Epithelial cell of esophagus (primary cell): ENCODE measurements at regions not wholly inside any gene's neighbourhood (a gene's known extent, or its start where the extent isn't known, plus 50 kb on each side); places are given as distances from the start of the nearest gene placed in this dataset.
A peak's percentile ranks its signal among the peaks of the same experiment; 100 is the strongest.

Experiments used
- DNase-seq: peaks from one replicate; pipeline ENCODE4 v3.0.0; 2010; ENCODE audit warnings: low read depth
- H3K4me3 ChIP-seq: 2 replicates; pipeline ENCODE4 v1.5.1; 2011; ENCODE audit warnings: mild to moderate bottlenecking, low read length, control low read depth
- TF ChIP-seq, protein P1 (sequence below): IDR thresholded peaks from 2 replicates; pipeline ENCODE4 v1.5.1; 2011; ENCODE audit warnings: low read depth, mild to moderate bottlenecking, low read length, control low read depth, inconsistent platforms; ENCODE audit not compliant: insufficient read depth; ENCODE audit errors: missing control alignments

DNA sequence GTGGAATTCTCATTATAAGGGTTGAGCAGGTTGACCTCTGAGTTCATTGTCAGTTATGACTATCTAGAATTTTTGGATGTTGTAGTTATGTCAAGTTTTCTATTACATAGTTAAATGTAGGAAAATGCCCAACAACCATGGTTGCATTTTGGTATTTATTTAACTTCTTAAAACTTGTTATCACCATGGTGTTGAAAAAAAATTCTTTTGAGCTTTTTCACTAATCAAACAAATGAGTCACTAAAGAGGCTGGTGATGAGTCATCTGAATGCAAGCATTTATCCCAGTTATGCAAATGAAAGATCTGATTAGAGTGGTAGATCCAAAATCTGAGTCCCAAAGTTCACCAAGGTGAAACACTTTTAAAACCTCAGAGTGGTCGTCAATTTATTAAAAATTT lies 624.7 kb upstream of the IGFBP3 start:
- TF ChIP-seq, protein P1, sequence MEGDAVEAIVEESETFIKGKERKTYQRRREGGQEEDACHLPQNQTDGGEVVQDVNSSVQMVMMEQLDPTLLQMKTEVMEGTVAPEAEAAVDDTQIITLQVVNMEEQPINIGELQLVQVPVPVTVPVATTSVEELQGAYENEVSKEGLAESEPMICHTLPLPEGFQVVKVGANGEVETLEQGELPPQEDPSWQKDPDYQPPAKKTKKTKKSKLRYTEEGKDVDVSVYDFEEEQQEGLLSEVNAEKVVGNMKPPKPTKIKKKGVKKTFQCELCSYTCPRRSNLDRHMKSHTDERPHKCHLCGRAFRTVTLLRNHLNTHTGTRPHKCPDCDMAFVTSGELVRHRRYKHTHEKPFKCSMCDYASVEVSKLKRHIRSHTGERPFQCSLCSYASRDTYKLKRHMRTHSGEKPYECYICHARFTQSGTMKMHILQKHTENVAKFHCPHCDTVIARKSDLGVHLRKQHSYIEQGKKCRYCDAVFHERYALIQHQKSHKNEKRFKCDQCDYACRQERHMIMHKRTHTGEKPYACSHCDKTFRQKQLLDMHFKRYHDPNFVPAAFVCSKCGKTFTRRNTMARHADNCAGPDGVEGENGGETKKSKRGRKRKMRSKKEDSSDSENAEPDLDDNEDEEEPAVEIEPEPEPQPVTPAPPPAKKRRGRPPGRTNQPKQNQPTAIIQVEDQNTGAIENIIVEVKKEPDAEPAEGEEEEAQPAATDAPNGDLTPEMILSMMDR = no peak
- DNase-seq = peak; percentile 89
- H3K4me3 ChIP-seq = no peak overlapping the region

DNA sequence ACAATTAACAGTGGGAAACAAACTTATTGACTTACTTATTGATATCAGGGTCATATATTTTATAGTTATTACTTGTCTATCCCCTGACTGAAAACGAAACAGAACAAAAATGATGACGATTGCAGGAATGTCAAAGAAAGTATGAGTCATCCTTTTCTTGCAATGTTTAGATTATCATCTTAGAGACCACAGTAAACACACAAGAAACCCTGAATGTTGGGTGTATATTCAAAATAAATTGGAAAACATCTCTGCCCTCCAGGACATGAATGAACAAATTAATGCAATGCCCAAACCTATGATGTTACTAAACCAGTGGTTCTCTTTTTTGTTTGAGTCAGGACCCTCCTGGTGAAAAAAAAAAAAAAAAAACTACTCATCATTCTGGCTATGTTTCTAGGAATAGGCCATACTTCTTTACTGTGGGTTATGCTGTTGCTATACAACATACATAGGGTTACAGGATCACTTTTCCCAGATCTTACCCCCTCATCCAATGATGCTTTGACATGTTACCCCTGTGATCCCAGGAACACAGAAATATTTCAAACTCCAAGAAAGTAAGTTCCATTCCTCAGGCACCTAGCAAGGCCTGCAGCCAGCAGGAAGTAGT lies 623.4 kb upstream of the IGFBP3 start:
- H3K4me3 ChIP-seq = no peak overlapping the region
- TF ChIP-seq, protein P1 = no peak
- DNase-seq = peak; percentile 75

DNA sequence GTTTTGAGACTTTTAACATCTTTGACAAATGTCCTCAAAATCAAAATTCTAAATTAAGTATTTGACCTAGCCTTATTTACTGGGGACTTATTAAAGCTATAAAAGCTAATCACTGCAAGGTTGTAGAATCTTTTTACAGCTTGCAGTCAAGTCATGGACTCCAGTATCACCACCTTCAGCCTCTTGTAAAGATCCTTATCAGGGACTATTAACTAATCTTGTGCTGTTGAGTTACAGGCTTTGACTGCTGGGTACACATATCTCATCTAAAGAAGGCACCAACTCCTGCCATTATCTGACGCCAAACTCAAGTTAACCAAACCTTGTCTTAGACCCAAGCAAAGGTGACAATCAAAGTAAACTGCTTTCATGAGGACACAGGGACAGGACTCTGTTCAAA lies 621.0 kb upstream of the IGFBP3 start:
- DNase-seq = no peak
- TF ChIP-seq, protein P1 = no peak

DNA sequence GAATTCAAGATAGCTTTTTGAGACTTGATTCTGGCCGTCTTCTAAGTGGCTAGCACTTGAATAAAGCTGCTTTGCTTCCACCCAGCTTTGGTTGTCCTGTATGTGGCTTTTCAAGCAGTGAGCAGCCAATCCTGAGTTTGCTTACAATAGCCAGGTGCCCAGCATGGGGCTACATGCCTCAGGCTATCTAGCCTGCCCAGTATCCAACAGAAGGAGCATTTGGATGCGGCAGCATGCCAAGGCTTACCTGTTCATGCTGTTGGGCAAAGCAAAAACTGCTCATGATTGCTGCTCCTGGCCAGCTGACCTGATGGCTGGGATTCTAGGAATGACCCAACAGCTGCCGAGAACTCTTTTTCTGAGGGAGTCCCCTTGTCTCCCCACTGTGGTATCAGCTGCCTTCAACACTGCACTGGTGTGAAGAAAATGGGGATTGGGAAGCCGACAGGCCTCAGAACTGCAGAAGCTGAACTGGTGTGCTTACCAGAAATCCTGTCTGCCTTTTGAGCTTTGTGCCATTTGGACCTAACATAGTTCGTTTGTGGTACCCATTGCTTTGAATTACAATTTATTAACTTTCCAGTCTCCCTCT lies 618.9 kb upstream of the IGFBP3 start:
- DNase-seq = no peak
- TF ChIP-seq, protein P1 = no peak
- H3K4me3 ChIP-seq = no peak overlapping the region

More for the DNA sequence above, 621.0 kb upstream of the IGFBP3 start:
- H3K4me3 ChIP-seq = no peak overlapping the region

DNA sequence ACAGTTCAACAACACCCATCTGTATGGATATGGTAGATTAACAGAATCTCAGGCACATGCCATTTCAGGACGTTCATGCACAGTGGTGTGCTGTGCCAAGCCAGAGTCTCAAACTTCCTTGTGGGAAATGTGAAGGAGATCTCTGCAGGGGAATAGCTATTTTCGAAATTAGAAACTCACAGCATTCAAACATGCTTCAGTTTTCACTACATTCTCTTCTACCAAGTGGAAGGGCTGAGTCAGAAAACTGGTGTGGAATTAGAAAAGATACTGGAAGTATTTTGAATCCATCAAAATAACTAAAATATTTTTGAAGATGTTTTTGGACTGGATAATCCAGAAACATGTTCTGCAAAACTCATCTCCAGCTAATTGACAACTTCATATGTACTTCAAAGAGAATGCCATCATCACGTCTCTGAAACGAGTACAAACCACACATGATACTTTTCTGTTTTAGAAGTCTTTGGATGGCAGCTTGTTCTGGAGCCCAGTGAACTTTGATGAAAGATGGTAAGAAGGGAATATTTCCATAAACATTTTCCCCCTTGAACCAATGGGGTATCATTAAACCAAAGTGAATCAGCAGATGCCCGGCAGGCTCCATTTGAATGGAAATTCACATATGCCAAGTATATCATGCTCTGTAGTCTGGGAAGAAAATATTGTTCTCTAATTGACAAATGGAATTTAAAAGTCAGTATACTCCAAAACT lies 616.3 kb upstream of the IGFBP3 start:
- no peak overlapping the region for H3K4me3 ChIP-seq
- TF ChIP-seq, protein P1 = no peak
- no peak for DNase-seq

DNA sequence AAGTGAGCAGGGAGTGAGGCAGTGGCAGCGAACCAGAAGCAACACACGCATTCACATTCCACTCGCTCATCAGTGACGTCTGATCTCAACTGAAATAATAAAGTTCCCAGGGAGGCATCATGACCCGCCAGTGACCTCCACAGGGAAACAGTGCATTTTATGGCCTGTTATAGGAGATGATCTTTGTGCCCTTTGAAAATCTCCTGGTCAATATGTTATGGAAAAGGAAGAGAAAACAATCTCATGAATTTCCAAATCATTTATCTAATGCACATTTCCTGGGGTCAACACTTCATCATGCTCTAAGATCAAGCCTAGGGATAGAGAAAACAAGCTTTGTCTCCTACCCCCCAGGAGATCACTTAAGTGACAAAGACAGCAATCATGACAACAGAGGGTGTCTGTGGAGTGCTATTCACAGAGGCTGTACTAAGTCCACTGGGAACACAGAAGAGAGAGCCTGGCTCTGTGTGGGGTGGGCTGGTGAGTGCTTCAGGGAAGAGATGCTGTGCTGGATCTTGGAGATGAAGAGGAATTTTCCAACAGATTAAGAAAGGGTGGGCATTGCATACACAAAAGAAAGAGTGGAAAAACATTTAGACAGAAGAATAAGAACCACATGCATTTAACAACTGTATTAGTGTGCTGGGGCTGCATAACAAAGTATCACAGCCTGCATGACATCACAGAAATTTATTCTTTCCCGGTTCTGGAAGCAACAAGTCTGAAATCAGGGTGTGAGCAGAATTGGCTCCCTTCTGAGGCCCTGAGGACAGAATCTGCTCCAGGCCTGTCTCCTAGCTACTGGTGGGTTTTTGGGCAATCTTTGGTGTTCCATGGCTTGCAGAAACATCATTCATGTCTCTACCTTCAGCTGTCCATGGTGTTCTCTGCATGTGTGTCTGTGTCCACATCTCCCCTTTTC lies 613.9 kb upstream of the IGFBP3 start:
- DNase-seq = no peak

More for the DNA sequence above, 613.9 kb upstream of the IGFBP3 start:
- TF ChIP-seq, protein P1 = no peak
- no peak overlapping the region for H3K4me3 ChIP-seq
